Esophagus squamous epithelium (tissue), 4 donors: ENCODE measurements at regions not wholly inside any gene's neighbourhood (a gene's known extent, or its start where the extent isn't known, plus 50 kb on each side); places are given as distances from the start of the nearest gene placed in this dataset.

ENCODE experiments used
- CTCF ChIP-seq, 6 experiments: fragments of 450-650 bp in 4 of 6; fragments of 200-600 bp in 2 of 6; sonication (generic) in 2 of 6; IDR thresholded peaks; one replicate each; pipeline ENCODE4 v1.5.1; 2016 to 2019; ENCODE audit warnings: antibody characterized with exemption in 6 of 6, mild to moderate bottlenecking in 4 of 6, moderate library complexity in 4 of 6
- POLR2A ChIP-seq, 4 donors: fragments of 450-650 bp; IDR thresholded peaks; one replicate each; pipeline ENCODE4 v1.6.1; 2017; ENCODE audit warnings: antibody characterized with exemption in 4 of 4, mild to moderate bottlenecking in 4 of 4, moderate library complexity in 3 of 4

GRCh38 chr2:234814374-234814773 lies 137.4 kb upstream of the SH3BP4 start:
- no peak for TF ChIP-seq POLR2A (IDR thresholded peaks at IDR 0.05)
- no peak for TF ChIP-seq CTCF (IDR thresholded peaks at IDR 0.05)
